HG02678 (cell line): ENCODE measurements at regions not wholly inside any gene's neighbourhood (a gene's known extent, or its start where the extent isn't known, plus 50 kb on each side); places are given as distances from the start of the nearest gene placed in this dataset.

Experiments used
- ATAC-seq: cut with Tn5 transposase; IDR thresholded peaks from one replicate; pipeline ENCODE4 v1.9.1; 2021; ENCODE audit warnings: mild to moderate bottlenecking, moderate library complexity; ENCODE audit not compliant: unreplicated experiment

GRCh38 chr2:133836691-133837345 is 268.6 kb upstream of the NCKAP5 start:
- ATAC-seq, result no peak

- no peak for ATAC-seq
Measured at GRCh38 chr2:133837441-133838094, 269.3 kb upstream of the NCKAP5 start.

DNA sequence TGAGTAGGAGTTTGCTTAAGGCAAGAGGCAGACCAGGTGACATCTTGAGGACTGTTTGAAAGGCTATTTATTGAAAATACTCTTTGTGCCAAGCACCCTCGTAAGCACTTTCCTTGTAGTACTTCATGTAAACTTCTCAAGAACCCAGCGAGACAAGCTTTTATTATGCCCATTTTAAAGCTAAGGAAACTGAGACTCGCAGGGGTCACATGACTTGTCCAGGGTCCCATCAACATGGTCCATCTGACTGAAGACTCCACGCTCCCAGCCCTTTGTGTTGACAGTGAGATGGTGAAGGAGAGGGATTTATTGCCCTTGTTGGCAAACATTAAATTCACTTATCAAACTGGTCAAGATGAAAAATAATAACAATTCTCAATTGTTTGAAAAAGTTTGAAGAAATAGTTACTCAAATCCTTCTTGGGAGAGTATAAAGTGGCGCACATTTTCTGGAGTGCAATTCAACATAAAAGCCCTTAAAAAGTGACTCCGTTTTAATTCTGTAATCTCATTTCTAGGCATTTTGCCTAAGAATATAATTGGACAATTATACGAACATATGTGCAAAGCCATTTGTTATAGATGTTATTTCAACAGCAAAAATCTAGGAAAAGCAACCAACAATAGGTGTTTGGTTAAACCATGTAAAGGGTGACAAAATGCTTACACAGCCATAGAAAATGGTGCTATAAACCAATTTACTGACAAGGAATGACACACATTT is 270.5 kb upstream of the NCKAP5 start:
- no peak for ATAC-seq

- no peak for ATAC-seq
Measured at GRCh38 chr2:133839677-133840076, 271.4 kb upstream of the NCKAP5 start.

- no peak for ATAC-seq
Measured at GRCh38 chr2:133840761-133841160, 272.5 kb upstream of the NCKAP5 start.

DNA sequence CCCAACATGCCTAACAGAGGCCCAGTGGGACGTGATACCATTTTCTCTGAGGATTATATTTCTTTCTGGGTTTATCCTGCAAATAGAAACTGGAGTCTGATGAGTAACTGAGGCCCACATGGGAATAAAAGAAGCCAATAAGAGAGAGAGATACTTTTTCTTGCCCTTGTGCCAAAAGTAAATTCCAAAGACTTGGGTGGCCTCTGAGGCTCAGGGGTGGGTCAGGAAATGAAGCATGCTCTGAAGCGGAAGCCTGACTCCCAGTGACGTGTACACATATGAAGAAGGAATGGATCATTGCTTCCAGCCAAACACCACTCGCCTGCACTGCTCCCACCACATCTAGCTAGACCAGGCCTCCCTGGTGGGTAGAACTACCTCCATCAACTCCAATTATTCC is 273.6 kb upstream of the NCKAP5 start:
- ATAC-seq, result no peak

- ATAC-seq, result no peak
Measured at GRCh38 chr2:133842446-133842845, 274.2 kb upstream of the NCKAP5 start.

DNA sequence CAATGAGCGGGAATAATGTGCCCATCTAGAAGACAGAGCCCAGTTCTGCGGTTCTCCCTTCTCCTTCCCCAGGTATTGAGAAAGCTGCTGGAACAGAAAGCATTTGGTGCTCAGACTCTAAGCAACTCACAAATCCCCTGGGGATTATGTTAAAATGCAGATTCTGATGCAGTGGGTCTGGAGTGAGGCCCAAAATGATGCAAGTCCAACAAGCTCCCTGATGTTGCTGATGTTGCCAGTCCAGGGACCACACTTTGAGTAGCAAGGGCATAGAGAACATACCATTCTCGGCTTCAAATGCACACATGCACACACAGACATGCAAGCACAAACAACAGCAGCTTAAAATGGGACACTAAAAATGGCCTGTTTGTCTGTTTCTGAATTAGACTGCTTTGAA is 274.8 kb upstream of the NCKAP5 start:
- ATAC-seq, result no peak

GRCh38 chr2:133843551-133843950 is 275.3 kb upstream of the NCKAP5 start:
- no peak for ATAC-seq

GRCh38 chr2:133844214-133844892 is 276.1 kb upstream of the NCKAP5 start:
- ATAC-seq, result peak; percentile 89

DNA sequence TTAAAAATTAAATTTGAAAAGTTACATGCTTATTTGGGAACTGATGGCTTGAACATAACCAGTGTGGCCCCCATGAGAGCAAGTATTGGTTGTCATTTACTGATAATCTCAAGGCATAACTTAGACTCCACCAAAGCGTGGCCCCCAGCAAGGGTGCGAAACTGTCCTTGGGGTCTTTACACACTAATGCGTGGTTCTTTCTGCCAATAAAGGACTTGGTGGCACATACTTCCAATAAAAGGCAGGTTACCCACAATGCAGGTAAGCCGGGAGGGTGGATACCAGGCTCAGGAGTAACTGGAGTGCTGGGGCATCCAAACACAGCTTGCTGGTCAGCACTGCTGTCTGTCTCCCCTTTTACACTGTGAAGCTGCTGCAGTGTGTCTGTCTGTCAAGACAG is 278.2 kb upstream of the NCKAP5 start:
- ATAC-seq, result no peak

GRCh38 chr2:133847591-133847990 is 279.3 kb upstream of the NCKAP5 start:
- no peak for ATAC-seq

DNA sequence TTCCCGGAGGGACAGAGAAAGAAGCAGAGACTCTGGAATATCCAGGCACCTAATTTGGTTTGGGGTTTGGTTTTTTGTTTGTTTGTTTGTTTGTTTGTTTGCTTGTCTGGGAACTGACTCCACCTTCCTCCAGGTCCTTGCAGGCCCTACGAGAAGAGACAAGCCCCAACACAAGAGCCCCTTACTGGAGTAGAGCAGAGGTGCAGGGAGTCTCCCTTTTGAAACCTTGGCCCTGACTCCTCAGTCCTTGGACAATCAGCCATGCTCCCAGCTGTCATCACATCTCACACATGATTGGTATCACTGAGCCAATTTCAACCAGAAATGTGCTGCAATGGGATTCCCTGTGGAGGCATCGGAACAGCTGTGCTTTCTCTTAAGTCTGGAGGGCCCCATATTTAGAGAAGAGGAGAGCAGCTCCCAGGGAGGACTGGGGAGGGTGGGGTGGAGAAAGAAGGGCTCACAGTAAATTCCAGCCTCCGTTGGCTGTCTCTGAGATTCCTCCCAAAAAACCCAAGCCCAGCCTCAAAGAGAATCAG is 279.9 kb upstream of the NCKAP5 start:
- ATAC-seq, result no peak

- ATAC-seq, result no peak
Measured at GRCh38 chr2:133849341-133849740, 281.1 kb upstream of the NCKAP5 start.

DNA sequence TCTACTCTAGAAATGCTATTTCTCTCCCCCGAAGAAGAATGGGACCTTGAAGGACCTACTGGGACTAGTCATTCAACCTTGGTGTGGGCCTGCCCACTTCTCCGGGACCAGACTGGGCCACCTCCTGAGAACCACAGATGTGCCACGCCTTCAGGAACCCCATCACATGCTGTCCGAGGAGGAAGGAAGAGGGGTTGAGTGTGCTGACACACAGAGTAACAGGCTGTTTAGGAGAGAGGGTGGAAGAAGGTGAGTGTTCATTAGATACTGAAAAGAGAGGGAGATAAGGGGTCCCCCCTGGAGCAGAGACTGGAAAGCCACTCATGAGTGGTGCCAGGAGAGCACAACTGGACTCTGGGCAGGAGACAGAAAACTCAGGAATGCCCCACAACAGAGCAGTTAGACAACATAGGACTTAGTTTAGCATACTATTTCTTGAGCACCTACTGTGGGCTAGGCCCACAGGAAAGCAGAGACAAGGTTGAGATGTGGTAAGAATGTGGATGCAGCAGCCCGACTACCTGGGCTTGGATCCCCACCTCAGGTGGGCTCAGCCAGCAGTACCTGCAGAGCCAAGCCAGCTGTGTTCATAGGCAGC is 286.4 kb upstream of the NCKAP5 start:
- no peak for ATAC-seq

- no peak for ATAC-seq
Measured at GRCh38 chr2:133855526-133855925, 287.3 kb upstream of the NCKAP5 start.

DNA sequence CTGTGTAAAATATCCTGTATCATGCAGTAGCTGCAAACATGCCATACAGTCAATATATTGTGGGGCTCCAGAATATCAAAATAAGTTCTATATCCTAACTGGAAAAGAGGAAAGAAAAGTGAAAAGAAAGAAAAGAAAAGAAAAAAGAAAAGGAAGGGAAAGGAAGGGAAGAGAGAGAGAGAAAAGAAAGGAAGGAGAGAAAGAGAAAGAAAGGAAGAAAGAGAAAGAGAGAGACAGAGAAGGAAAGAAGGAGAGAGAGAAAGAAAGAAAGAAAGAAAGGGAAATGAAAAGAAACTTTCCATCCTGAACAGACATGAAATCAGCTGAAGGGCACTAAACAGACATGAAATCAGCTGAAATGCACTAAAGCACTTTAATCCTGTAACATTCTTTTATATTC is 288.4 kb upstream of the NCKAP5 start:
- no peak for ATAC-seq

GRCh38 chr2:133859578-133859977 is 291.3 kb upstream of the NCKAP5 start:
- ATAC-seq, result no peak

- ATAC-seq, result no peak
Measured at GRCh38 chr2:133862400-133862977, 294.2 kb upstream of the NCKAP5 start.

DNA sequence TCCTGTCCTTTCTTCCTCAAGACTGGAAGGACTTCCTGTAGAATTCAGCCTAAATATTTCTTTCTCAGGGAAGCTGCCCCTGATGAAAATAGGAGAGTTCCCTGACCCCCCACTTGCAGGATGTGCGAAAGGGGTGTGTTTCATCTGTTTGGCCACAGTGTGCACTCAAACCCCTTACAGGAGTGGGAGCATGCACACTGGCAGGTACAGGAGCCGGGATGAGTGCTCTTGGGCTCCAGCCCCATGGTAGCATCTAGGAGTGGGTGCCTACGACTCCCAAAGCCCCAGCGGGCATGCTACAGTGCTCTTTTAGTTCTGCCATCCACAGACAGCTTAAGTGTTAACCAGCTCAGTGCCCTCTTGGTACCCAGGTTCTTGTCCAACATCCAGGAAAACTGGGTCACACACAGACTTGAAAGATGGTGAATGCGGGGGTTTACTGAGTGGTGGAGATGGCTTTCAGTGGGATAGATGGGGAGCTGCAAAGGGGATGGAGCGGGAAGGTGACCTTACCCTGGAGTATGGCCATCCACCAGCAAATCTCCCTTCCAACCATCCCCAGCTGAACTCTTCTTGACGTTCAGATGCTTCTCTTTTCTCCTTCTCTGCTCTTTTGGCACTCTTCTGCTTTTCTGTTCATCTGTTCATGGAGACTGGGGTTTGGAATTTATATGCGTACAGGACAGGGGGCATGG is 295.0 kb upstream of the NCKAP5 start:
- no peak for ATAC-seq
